ENCODE measurements at regions not wholly inside any gene's neighbourhood (a gene's known extent, or its start where the extent isn't known, plus 50 kb on each side); places are given as distances from the start of the nearest gene placed in this dataset.

- Histone ChIP-seq H3K4me3 (no peak overlapping the region), H3K36me3 (ENCODE audit: low read depth) (no peaks in the 10 kb centered on the region), H3K4me2 (ENCODE audit: unreplicated experiment) (no peak overlapping the region), H2AFZ (0 out of 2 replicates have a peak overlapping the region, but pooled peaks have one; percentile 21), H3K4me1 (ENCODE audit: insufficient read depth) (peaks cover 21% of the 10 kb centered on the region), H3K79me2 (ENCODE audit: insufficient read depth) (no peaks in the 10 kb centered on the region), H3K27me3 (replicated peaks; ENCODE audit: insufficient read depth) (no peaks in the 10 kb centered on the region), H3K9ac (no peak overlapping the region), H3K27ac (no peak overlapping the region), H4K20me1 (ENCODE audit: insufficient read depth) (no peaks in the 10 kb centered on the region), H3F3A (ENCODE audit: insufficient read depth) (peaks cover 29% of the 10 kb centered on the region), H3K9me2 (ENCODE audit: insufficient read depth) (no peaks in the 10 kb centered on the region; the same call in none of the 2 replicates), H3K9me3 (ENCODE audit: low read depth) (no peaks in the 10 kb centered on the region)
- no peak for TF ChIP-seq EZH2phosphoT487 (IDR thresholded peaks at IDR 0.05; ENCODE audit: insufficient read depth, low read depth)
- no peak for TF ChIP-seq EZH2 (IDR thresholded peaks at IDR 0.05; ENCODE audit: insufficient read depth, poor library complexity, severe bottlenecking)
- WGBS, 2 experiments (ENCODE audit: low coverage in 1 of 2, low lambda C conversion rate in 2 of 2, missing lambda C conversion rate in 2 of 2), result 93 to 97% methylated on average over 2 of the region's 2 CpGs
- in situ Hi-C loops (cut with MboI), result no loop called here
- DNase-seq, result no peak
Observed at GRCh38 chr1:94716965-94717364, 103.2 kb upstream of the SLC44A3 start.

- H3K9ac ChIP-seq, result no peak overlapping the region
- no peaks in the 10 kb centered on the region for H3K79me2 ChIP-seq (ENCODE audit: insufficient read depth)
- no peak for DNase-seq
- H3K9me2 ChIP-seq (ENCODE audit: insufficient read depth), result no peaks in the 10 kb centered on the region; the same call in none of the 2 replicates
- peaks cover 38% of the 10 kb centered on the region for H3F3A ChIP-seq (ENCODE audit: insufficient read depth)
- H2AFZ ChIP-seq, result no peak overlapping the region
- no peaks in the 10 kb centered on the region for H4K20me1 ChIP-seq (ENCODE audit: insufficient read depth)
- no peaks in the 10 kb centered on the region for H3K27me3 ChIP-seq (replicated peaks; ENCODE audit: insufficient read depth)
- 95 to 99% methylated on average over 5 of the region's 5 CpGs for WGBS, 2 experiments (ENCODE audit: low coverage in 1 of 2, low lambda C conversion rate in 2 of 2, missing lambda C conversion rate in 2 of 2)
- H3K4me1 ChIP-seq (ENCODE audit: insufficient read depth), result peaks cover 29% of the 10 kb centered on the region
- H3K4me3 ChIP-seq, result no peak overlapping the region
- H3K27ac ChIP-seq, result no peak overlapping the region
- in situ Hi-C loops (cut with MboI), result no loop called here
- H3K36me3 ChIP-seq (ENCODE audit: low read depth), result no peaks in the 10 kb centered on the region
- no peaks in the 10 kb centered on the region for H3K9me3 ChIP-seq (ENCODE audit: low read depth)
- TF ChIP-seq EZH2phosphoT487 (IDR thresholded peaks at IDR 0.05; ENCODE audit: insufficient read depth, low read depth) (no peak), EZH2 (IDR thresholded peaks at IDR 0.05; ENCODE audit: insufficient read depth, poor library complexity, severe bottlenecking) (no peak)
- H3K4me2 ChIP-seq (ENCODE audit: unreplicated experiment), result no peak overlapping the region
Observed at GRCh38 chr1:94715321-94715720, 104.8 kb upstream of the SLC44A3 start.

GRCh38 chr1:94714552-94714951, 105.6 kb upstream of the SLC44A3 start:
- Histone ChIP-seq H3K36me3 (ENCODE audit: low read depth) (no peaks in the 10 kb centered on the region), H2AFZ (no peak overlapping the region), H3K9ac (no peak overlapping the region), H3K27ac (0 out of 2 replicates have a peak overlapping the region, but pooled peaks have one; percentile 78), H3K4me2 (ENCODE audit: unreplicated experiment) (peak overlapping the region; percentile 15), H4K20me1 (ENCODE audit: insufficient read depth) (no peaks in the 10 kb centered on the region), H3K27me3 (replicated peaks; ENCODE audit: insufficient read depth) (no peaks in the 10 kb centered on the region), H3K9me2 (ENCODE audit: insufficient read depth) (no peaks in the 10 kb centered on the region; the same call in none of the 2 replicates), H3F3A (ENCODE audit: insufficient read depth) (peaks cover 46% of the 10 kb centered on the region), H3K4me1 (ENCODE audit: insufficient read depth) (peaks cover 37% of the 10 kb centered on the region), H3K9me3 (ENCODE audit: low read depth) (no peaks in the 10 kb centered on the region), H3K79me2 (ENCODE audit: insufficient read depth) (no peaks in the 10 kb centered on the region), H3K4me3 (no peak overlapping the region)
- WGBS, 2 experiments (ENCODE audit: low coverage in 1 of 2, low lambda C conversion rate in 2 of 2, missing lambda C conversion rate in 2 of 2), result 85 to 95% methylated on average over 4 of the region's 4 CpGs
- in situ Hi-C loops (cut with MboI), result no loop called here
- no peak for TF ChIP-seq EZH2phosphoT487 (IDR thresholded peaks at IDR 0.05; ENCODE audit: insufficient read depth, low read depth)
- TF ChIP-seq EZH2 (IDR thresholded peaks at IDR 0.05; ENCODE audit: insufficient read depth, poor library complexity, severe bottlenecking), result no peak
- DNase-seq, result no peak

GRCh38 chr1:94714152-94714551, 106.0 kb upstream of the SLC44A3 start:
- no peak for DNase-seq
- in situ Hi-C loops (cut with MboI), result no loop called here
- WGBS, 2 experiments (ENCODE audit: low coverage in 1 of 2, low lambda C conversion rate in 2 of 2, missing lambda C conversion rate in 2 of 2), result 43 to 45% methylated on average over 5 of the region's 5 CpGs
- no peaks in the 10 kb centered on the region for H3K36me3 ChIP-seq (ENCODE audit: low read depth)
- H3K9ac ChIP-seq, result no peak overlapping the region
- H3K4me1 ChIP-seq (ENCODE audit: insufficient read depth), result peaks cover 41% of the 10 kb centered on the region
- H4K20me1 ChIP-seq (ENCODE audit: insufficient read depth), result no peaks in the 10 kb centered on the region
- TF ChIP-seq EZH2 (IDR thresholded peaks at IDR 0.05; ENCODE audit: insufficient read depth, poor library complexity, severe bottlenecking) (no peak), EZH2phosphoT487 (IDR thresholded peaks at IDR 0.05; ENCODE audit: insufficient read depth, low read depth) (no peak)
- peak overlapping the region; percentile 78 for H3K27ac ChIP-seq
- no peaks in the 10 kb centered on the region for H3K27me3 ChIP-seq (replicated peaks; ENCODE audit: insufficient read depth)
- no peak overlapping the region for H2AFZ ChIP-seq
- no peaks in the 10 kb centered on the region for H3K79me2 ChIP-seq (ENCODE audit: insufficient read depth)
- no peaks in the 10 kb centered on the region for H3K9me3 ChIP-seq (ENCODE audit: low read depth)
- H3K4me3 ChIP-seq, result no peak overlapping the region
- peaks cover 50% of the 10 kb centered on the region for H3F3A ChIP-seq (ENCODE audit: insufficient read depth)
- peak overlapping the region; percentile 15 for H3K4me2 ChIP-seq (ENCODE audit: unreplicated experiment)
- H3K9me2 ChIP-seq (ENCODE audit: insufficient read depth), result no peaks in the 10 kb centered on the region; the same call in none of the 2 replicates
